IMR-90 (cell line): ENCODE measurements at regions not wholly inside any gene's neighbourhood (a gene's known extent, or its start where the extent isn't known, plus 50 kb on each side); places are given as distances from the start of the nearest gene placed in this dataset.

Source experiments
- ATAC-seq: fragments of 200-7000 bp; cut with Tn5 transposase; 2 replicates; pipeline ENCODE4 v1.9.1; 2020; ENCODE audit warnings: low read depth, mild to moderate bottlenecking, moderate library complexity
- BruUV-seq: library from RNA; stranded (reverse); fragments of 400-500 nt; replicated peaks from 2 replicates; lab custom pipeline; 2021; lab: Mats Ljungman, UMichigan
- CTCF ChIA-PET: fragments of 300-600 bp; formaldehyde crosslinking; extraction: SDS; loops from one replicate; lab custom pipeline; 2021; ENCODE audit warnings: antibody characterized with exemption; lab: Yijun Ruan, JAX
- POLR2A ChIA-PET: fragments of 300-600 bp; sonication (Branson Sonifier 250); formaldehyde crosslinking; loops from one replicate; lab custom pipeline; 2022; ENCODE audit warnings: antibody characterized with exemption; ENCODE audit not compliant: unreplicated experiment; lab: Charles Lee
- DNase-seq: peaks from one replicate; pipeline ENCODE4 v3.0.0; 2013
- H2AFZ ChIP-seq: replicated peaks from 2 replicates; pipeline ENCODE3; 2013; ENCODE audit warnings: low read length, mild to moderate bottlenecking; ENCODE audit not compliant: poor library complexity
- H2AK5ac ChIP-seq: 2 replicates; pipeline ENCODE4 v1.6.1; 2013; ENCODE audit warnings: low read depth, low read length, inconsistent platforms
- H2AK9ac ChIP-seq: replicated peaks from 2 replicates; pipeline ENCODE3; 2013; ENCODE audit warnings: mild to moderate bottlenecking, low read depth, low read length, moderate library complexity; ENCODE audit not compliant: poor library complexity
- H2BK120ac ChIP-seq: 2 replicates; pipeline ENCODE4 v1.6.1; 2013; ENCODE audit warnings: low read depth, low read length, inconsistent platforms
- H2BK15ac ChIP-seq: 3 replicates; pipeline ENCODE4 v1.6.1; 2013; ENCODE audit warnings: low read depth, low read length, inconsistent platforms
- H2BK20ac ChIP-seq: 2 replicates; pipeline ENCODE4 v1.6.1; 2013; ENCODE audit warnings: low read depth, mild to moderate bottlenecking, inconsistent platforms, low read length, moderate library complexity
- H2BK5ac ChIP-seq: 2 replicates; pipeline ENCODE4 v1.6.1; 2013; ENCODE audit warnings: mild to moderate bottlenecking, low read depth, low read length, inconsistent platforms; ENCODE audit not compliant: poor library complexity, severe bottlenecking
- H3K14ac ChIP-seq: replicated peaks from 2 replicates; pipeline ENCODE4 v1.6.1; 2013; ENCODE audit warnings: low read depth, low read length, inconsistent platforms
- H3K18ac ChIP-seq: 2 replicates; pipeline ENCODE4 v1.6.1; 2013; ENCODE audit warnings: low read depth, low read length, control low read depth
- H3K23ac ChIP-seq: 2 replicates; pipeline ENCODE4 v1.6.1; 2013; ENCODE audit warnings: low read depth, low read length, inconsistent platforms
- H3K27ac ChIP-seq: 2 replicates; pipeline ENCODE4 v1.5.1; 2013; ENCODE audit warnings: mild to moderate bottlenecking, control low read depth, low read length; ENCODE audit not compliant: insufficient read depth
- H3K27me3 ChIP-seq: 2 replicates; pipeline ENCODE4 v1.6.1; 2013; ENCODE audit warnings: low read length; ENCODE audit not compliant: control insufficient read depth, insufficient read depth
- H3K36me3 ChIP-seq: 2 replicates; pipeline ENCODE4 v1.6.1; 2013; ENCODE audit warnings: low read length, mixed read lengths; ENCODE audit not compliant: control insufficient read depth, insufficient read depth
- H3K4ac ChIP-seq: 2 replicates; pipeline ENCODE4 v1.6.1; 2013; ENCODE audit warnings: low read depth, low read length, inconsistent platforms
- H3K4me1 ChIP-seq: 2 replicates; pipeline ENCODE4 v1.6.1; 2013; ENCODE audit warnings: low read length, mixed read lengths; ENCODE audit not compliant: control insufficient read depth, insufficient read depth
- H3K4me2 ChIP-seq: 2 replicates; pipeline ENCODE4 v1.6.1; 2013; ENCODE audit warnings: low read depth, mild to moderate bottlenecking, control low read depth, low read length, moderate library complexity
- H3K4me3 ChIP-seq: 2 replicates; pipeline ENCODE4 v1.5.1; 2013; ENCODE audit warnings: low read depth, mild to moderate bottlenecking, control low read depth, low read length, moderate library complexity; ENCODE audit not compliant: insufficient read depth
- H3K56ac ChIP-seq: 2 replicates; pipeline ENCODE4 v1.6.1; 2013; ENCODE audit warnings: low read length, inconsistent platforms; ENCODE audit not compliant: insufficient read depth; ENCODE audit errors: extremely low read depth
- H3K79me1 ChIP-seq, 2 experiments: 2 replicates each; pipeline ENCODE4 v1.6.1; 2013; ENCODE audit warnings: low read length in 2 of 2, inconsistent platforms in 1 of 2, low read depth in 1 of 2
- H3K9ac ChIP-seq: 2 replicates; pipeline ENCODE4 v1.6.1; 2013; ENCODE audit warnings: low read depth, low read length, control low read depth
- H3K9me1 ChIP-seq: 2 replicates; pipeline ENCODE4 v1.6.1; 2013; ENCODE audit warnings: low read length, inconsistent platforms; ENCODE audit not compliant: insufficient read depth
- H3K9me3 ChIP-seq: 2 replicates; pipeline ENCODE4 v1.6.1; 2013; ENCODE audit warnings: low read length; ENCODE audit not compliant: control insufficient read depth, insufficient read depth
- H4K20me1 ChIP-seq: 2 replicates; pipeline ENCODE4 v1.6.1; 2013; ENCODE audit warnings: low read length, inconsistent platforms; ENCODE audit not compliant: insufficient read depth
- H4K5ac ChIP-seq: 2 replicates; pipeline ENCODE4 v1.6.1; 2013; ENCODE audit warnings: mild to moderate bottlenecking, low read depth, low read length, control low read depth
- H4K8ac ChIP-seq, 2 experiments: 2 replicates each; pipeline ENCODE4 v1.6.1; 2013; ENCODE audit warnings: low read depth in 2 of 2, low read length in 2 of 2, control low read depth in 1 of 2, inconsistent platforms in 1 of 2
- H4K91ac ChIP-seq: 2 replicates; pipeline ENCODE4 v1.6.1; 2013; ENCODE audit warnings: low read depth, low read length, inconsistent platforms; ENCODE audit not compliant: insufficient read depth
- CEBPB ChIP-seq: IDR thresholded peaks from 2 replicates; pipeline ENCODE4 v1.6.1; 2012; ENCODE audit warnings: low read depth, low read length, improper control_type of control experiment
- CHD1 ChIP-seq: IDR thresholded peaks from 2 replicates; pipeline ENCODE4 v1.6.1; 2012; ENCODE audit warnings: low read depth, low read length, improper control_type of control experiment
- MAFK ChIP-seq: IDR thresholded peaks from 2 replicates; pipeline ENCODE4 v1.6.1; 2012; ENCODE audit warnings: low read depth, low read length, improper control_type of control experiment
- MAZ ChIP-seq: IDR thresholded peaks from 2 replicates; pipeline ENCODE4 v1.6.1; 2012; ENCODE audit warnings: low read depth, mild to moderate bottlenecking, low read length, improper control_type of control experiment, moderate library complexity, borderline replicate concordance
- POLR2A ChIP-seq: IDR thresholded peaks from 2 replicates; pipeline ENCODE4 v1.6.1; 2012; ENCODE audit warnings: mild to moderate bottlenecking, low read depth, low read length
- RCOR1 ChIP-seq: IDR thresholded peaks from 2 replicates; pipeline ENCODE4 v1.6.1; 2012; ENCODE audit warnings: mild to moderate bottlenecking, low read length, improper control_type of control experiment; ENCODE audit not compliant: insufficient replicate concordance
- RFX5 ChIP-seq: IDR thresholded peaks from 2 replicates; pipeline ENCODE4 v1.8.0; 2012; ENCODE audit warnings: low read depth, mild to moderate bottlenecking, low read length, moderate library complexity
- SMC3 ChIP-seq: fragments of 150-350 bp; IDR thresholded peaks from 2 replicates; pipeline ENCODE4 v1.6.1; 2016; ENCODE audit warnings: low read depth, mild to moderate bottlenecking, antibody characterized with exemption, low read length, moderate library complexity
- WGBS, 2 experiments: methylation state at CpG; one replicate each; pipeline versions ENCODE4 v1.1.5 to v1.1.7; 2013; ENCODE audit warnings: missing lambda C conversion rate in 2 of 2; ENCODE audit not compliant: insufficient read length in 1 of 2; ENCODE audit errors: extremely low coverage in 2 of 2; 5-methylcytosine and 5-hydroxymethylcytosine counted together
- dilution Hi-C: fragments of 300-500 bp; cut with HindIII; formaldehyde crosslinking; loops from one replicate; pipeline ENCODE4 v1.14.3; 2018; ENCODE audit warnings: low sequenced_read_pairs; ENCODE audit not compliant: unreplicated experiment
- in situ Hi-C: fragments of 300-500 bp; cut with MboI; formaldehyde crosslinking; loops from 3 replicates; pipeline ENCODE4 v1.14.3; 2019; ENCODE audit warnings: low sequenced_read_pairs, inconsistent platforms, mixed read lengths
- intact Hi-C: fragments of 100-400 bp; cut with micrococcal nuclease; formaldehyde crosslinking; loops from 2 replicates; pipeline ENCODE4 v1.10.0; 2022
- TF ChIP-seq, protein P1 (sequence below): fragments of 150-350 bp; IDR thresholded peaks from 2 replicates; pipeline ENCODE4 v1.6.1; 2017; ENCODE audit warnings: mild to moderate bottlenecking, antibody characterized with exemption, low read length, low read depth
- TF ChIP-seq, protein P2 (sequence below): conservative IDR thresholded peaks from 2 replicates; pipeline ENCODE4 v1.5.1; 2012; ENCODE audit warnings: mild to moderate bottlenecking, low read depth, low read length, improper control_type of control experiment
- TF ChIP-seq, protein P3 (sequence below): fragments of 150-350 bp; IDR thresholded peaks from 2 replicates; pipeline ENCODE4 v1.6.1; 2016; ENCODE audit warnings: low read depth, mild to moderate bottlenecking, low read length, moderate library complexity, borderline replicate concordance

DNA sequence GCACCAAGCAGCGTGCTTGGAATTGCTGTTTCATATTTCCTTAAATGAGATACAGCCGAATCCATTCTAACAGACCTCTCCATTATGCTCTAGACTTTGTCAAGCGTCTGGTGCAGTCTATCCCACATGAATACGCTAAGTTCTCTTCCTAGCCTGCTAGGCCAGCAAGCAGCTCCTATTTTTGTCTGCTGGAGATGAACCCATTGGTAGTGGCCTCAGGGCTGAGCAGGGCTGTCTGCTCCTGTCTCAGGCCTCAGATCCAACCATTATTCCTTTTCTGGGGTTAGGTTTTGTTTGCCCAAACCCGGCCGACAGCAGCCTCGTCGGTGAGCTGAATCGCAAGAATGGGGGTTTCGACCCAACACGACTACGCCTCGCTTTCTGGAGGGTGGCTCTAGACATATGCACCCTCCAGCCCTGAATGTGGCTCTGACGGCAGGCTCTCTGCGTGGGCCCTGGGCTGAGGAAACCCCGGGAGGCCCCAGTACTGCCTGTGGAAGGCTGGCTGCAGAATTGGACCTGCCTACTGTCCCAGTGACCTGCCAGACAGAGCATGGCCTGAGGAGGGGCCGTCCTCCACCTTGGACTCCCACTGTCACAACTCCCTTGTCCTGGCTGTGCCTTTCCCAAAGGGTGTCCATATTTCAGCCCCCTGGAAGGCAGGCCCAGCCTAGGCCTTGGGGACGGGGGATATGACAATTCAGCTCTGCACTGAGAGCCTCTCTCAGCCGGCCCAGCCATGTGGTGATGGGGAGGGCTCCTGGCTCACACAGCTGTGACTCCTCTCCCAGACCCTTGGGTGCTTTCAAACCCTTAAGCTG, 267.9 kb upstream of the TCERG1L start:
- in situ Hi-C loops, result no loop called here
- Histone ChIP-seq H2BK5ac (no peak overlapping the region), H3K9ac (no peak overlapping the region), H3K79me1 (no peaks in the 10 kb centered on the region), H3K36me3 (no peaks in the 10 kb centered on the region), H4K5ac (no peak overlapping the region), H2BK20ac (no peak overlapping the region), H2BK15ac (no peak overlapping the region), H2AK5ac (no peak overlapping the region), H4K8ac (no peak overlapping the region), H4K20me1 (no peaks in the 10 kb centered on the region), H3K4me3 (no peak overlapping the region), H4K91ac (no peak overlapping the region), H3K9me3 (peaks cover 44% of the 10 kb centered on the region), H2AFZ (peak overlapping the region; percentile 43), H3K27ac (no peak overlapping the region), H3K14ac (no peak overlapping the region), H3K56ac (no peak overlapping the region), H3K27me3 (no peaks in the 10 kb centered on the region), H3K23ac (no peak overlapping the region), H3K4me2 (no peak overlapping the region), H2AK9ac (no peak overlapping the region), H3K4ac (no peak overlapping the region), H3K9me1 (no peaks in the 10 kb centered on the region), H2BK120ac (no peak overlapping the region), H3K4me1 (no peaks in the 10 kb centered on the region), H3K18ac (no peak overlapping the region)
- DNase-seq (no peak), ATAC-seq (no peak)
- CTCF ChIA-PET, result no interaction called here
- dilution Hi-C loops, result no loop called here
- intact Hi-C loops, result no loop called here
- TF ChIP-seq SMC3 (no peak), POLR2A (no peak), CHD1 (no peak), RFX5 (no peak), MAFK (no peak), MAZ (no peak), CEBPB (no peak), RCOR1 (no peak)
- TF ChIP-seq, protein P1, sequence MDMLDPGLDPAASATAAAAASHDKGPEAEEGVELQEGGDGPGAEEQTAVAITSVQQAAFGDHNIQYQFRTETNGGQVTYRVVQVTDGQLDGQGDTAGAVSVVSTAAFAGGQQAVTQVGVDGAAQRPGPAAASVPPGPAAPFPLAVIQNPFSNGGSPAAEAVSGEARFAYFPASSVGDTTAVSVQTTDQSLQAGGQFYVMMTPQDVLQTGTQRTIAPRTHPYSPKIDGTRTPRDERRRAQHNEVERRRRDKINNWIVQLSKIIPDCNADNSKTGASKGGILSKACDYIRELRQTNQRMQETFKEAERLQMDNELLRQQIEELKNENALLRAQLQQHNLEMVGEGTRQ, result no peak
- TF ChIP-seq, protein P2, sequence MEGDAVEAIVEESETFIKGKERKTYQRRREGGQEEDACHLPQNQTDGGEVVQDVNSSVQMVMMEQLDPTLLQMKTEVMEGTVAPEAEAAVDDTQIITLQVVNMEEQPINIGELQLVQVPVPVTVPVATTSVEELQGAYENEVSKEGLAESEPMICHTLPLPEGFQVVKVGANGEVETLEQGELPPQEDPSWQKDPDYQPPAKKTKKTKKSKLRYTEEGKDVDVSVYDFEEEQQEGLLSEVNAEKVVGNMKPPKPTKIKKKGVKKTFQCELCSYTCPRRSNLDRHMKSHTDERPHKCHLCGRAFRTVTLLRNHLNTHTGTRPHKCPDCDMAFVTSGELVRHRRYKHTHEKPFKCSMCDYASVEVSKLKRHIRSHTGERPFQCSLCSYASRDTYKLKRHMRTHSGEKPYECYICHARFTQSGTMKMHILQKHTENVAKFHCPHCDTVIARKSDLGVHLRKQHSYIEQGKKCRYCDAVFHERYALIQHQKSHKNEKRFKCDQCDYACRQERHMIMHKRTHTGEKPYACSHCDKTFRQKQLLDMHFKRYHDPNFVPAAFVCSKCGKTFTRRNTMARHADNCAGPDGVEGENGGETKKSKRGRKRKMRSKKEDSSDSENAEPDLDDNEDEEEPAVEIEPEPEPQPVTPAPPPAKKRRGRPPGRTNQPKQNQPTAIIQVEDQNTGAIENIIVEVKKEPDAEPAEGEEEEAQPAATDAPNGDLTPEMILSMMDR, result no peak
- TF ChIP-seq, protein P3, sequence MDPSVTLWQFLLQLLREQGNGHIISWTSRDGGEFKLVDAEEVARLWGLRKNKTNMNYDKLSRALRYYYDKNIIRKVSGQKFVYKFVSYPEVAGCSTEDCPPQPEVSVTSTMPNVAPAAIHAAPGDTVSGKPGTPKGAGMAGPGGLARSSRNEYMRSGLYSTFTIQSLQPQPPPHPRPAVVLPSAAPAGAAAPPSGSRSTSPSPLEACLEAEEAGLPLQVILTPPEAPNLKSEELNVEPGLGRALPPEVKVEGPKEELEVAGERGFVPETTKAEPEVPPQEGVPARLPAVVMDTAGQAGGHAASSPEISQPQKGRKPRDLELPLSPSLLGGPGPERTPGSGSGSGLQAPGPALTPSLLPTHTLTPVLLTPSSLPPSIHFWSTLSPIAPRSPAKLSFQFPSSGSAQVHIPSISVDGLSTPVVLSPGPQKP, result no peak
- POLR2A ChIA-PET, result no interaction called here
- no TSS peak for BruUV-seq
- 64% methylated on average over 14 of the region's 19 CpGs; no CpG with 5 or more reads in 1 of the 2 experiments for WGBS, 2 experiments
